ENCODE measurements at regions not wholly inside any gene's neighbourhood (a gene's known extent, or its start where the extent isn't known, plus 50 kb on each side); places are given as distances from the start of the nearest gene placed in this dataset.

DNA sequence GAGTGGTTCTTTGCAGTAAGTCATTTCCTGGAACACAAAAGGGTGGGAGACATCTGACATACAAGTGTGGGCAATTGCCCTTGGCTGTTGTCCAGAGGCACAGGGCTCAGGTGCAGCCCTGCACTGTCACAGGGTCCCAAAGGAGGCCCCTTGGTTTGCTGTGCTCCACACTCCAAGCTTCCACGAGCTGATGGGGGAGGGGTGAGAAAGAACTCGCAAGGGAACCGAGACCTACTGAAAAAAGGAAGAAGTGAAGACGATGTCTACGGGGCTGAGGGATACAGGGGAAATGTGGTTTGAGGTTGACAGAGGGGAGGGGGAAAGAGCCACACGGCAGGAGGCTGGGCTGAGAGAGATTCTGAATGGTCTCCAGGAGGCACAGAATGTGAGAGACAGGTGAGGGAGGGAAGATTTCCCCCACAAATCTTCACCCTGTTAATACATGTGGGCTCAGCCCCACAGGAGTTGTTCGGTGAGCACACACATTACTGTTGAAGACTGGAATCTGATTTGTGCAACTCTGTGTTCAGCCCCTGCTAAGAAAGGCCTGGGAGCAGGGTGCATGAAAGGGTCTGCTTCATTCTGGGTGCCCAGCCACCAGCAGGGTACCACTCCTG, 123.4 kb downstream of the LY86 start:
- Histone ChIP-seq H3K4me3 (ENCODE audit: low read depth, low read length, poor library complexity, severe bottlenecking) (no peak overlapping the region), H3K79me2 (ENCODE audit: insufficient read depth, low read length) (no peaks in the 10 kb centered on the region), H3K27me3 (ENCODE audit: insufficient read depth, low read length) (peaks cover 6% of the 10 kb centered on the region; the same call in 1 of the 2 replicates), H4K20me1 (ENCODE audit: insufficient read depth, low read length) (no peaks in the 10 kb centered on the region), H3K9me3 (ENCODE audit: low read length) (no peaks in the 10 kb centered on the region), H3K4me2 (ENCODE audit: low read length) (no peak overlapping the region), H3F3A (ENCODE audit: insufficient read depth, low read length) (no peaks in the 10 kb centered on the region), H3K27ac (ENCODE audit: low read depth, low read length, poor library complexity, severe bottlenecking) (no peak overlapping the region), H3K36me3 (ENCODE audit: insufficient read depth, low read length) (no peaks in the 10 kb centered on the region), H2AFZ (ENCODE audit: low read length) (no peak overlapping the region), H3K4me1 (ENCODE audit: insufficient read depth, low read length, severe bottlenecking) (peaks cover 21% of the 10 kb centered on the region), H3K9me2 (ENCODE audit: low read depth, low read length) (no peaks in the 10 kb centered on the region), H3K9ac (ENCODE audit: low read length) (no peak overlapping the region)
- no peak for TF ChIP-seq EZH2 (IDR thresholded peaks at IDR 0.05; ENCODE audit: borderline replicate concordance, low read length)
- TF ChIP-seq, protein P1, sequence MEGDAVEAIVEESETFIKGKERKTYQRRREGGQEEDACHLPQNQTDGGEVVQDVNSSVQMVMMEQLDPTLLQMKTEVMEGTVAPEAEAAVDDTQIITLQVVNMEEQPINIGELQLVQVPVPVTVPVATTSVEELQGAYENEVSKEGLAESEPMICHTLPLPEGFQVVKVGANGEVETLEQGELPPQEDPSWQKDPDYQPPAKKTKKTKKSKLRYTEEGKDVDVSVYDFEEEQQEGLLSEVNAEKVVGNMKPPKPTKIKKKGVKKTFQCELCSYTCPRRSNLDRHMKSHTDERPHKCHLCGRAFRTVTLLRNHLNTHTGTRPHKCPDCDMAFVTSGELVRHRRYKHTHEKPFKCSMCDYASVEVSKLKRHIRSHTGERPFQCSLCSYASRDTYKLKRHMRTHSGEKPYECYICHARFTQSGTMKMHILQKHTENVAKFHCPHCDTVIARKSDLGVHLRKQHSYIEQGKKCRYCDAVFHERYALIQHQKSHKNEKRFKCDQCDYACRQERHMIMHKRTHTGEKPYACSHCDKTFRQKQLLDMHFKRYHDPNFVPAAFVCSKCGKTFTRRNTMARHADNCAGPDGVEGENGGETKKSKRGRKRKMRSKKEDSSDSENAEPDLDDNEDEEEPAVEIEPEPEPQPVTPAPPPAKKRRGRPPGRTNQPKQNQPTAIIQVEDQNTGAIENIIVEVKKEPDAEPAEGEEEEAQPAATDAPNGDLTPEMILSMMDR (IDR thresholded peaks at IDR 0.05; ENCODE audit: low read length): no peak

DNA sequence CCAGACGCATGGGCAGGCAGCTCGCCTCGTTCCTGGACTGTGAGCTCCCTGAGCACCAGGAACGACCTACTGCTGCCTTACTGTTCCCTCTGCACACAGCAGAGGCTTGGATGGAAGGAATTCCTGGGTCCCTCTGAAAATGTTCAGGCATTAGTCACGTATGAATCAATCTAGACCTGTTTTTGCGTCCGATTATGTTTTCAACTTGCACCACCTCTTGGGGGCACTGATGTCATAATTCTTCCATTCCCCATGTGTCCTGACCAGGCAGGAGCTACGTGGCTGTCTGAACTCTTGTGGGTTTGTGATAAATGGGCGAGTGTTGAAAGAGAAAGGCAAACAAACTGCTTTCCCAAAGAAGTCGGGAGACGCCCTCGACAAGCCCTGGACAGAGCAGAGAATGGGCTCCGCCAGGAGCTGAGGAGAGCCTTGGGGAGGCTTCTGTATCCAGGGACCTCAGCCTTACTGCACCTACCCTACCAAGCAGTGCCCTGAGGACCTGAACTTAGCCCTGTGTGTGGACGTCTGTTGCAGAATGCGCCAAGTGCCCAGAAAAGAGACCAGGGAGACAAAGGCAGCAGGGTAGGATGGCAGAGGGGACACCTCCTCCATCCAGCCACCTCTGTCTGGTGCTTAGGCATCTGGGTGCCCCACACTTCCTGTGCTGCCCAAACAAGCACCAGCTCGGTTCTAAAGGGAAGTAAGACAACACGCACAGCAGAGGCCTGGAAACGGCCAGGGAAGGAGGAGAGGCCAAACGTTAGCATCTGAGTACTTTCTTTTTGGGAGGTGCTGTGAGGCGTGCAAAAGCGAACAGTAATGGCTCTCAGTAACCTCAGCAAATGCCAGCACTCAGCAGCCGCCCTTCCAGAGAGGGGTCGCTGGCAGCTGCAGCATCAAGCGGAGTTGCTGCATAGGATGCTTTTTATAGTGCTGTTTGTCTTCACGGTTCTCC, 124.2 kb downstream of the LY86 start:
- Histone ChIP-seq H3K36me3 (ENCODE audit: insufficient read depth, low read length) (no peaks in the 10 kb centered on the region), H3K27me3 (ENCODE audit: insufficient read depth, low read length) (peaks cover 6% of the 10 kb centered on the region; the same call in 1 of the 2 replicates), H3K9me3 (ENCODE audit: low read length) (no peaks in the 10 kb centered on the region), H3K4me1 (ENCODE audit: insufficient read depth, low read length, severe bottlenecking) (peaks cover 21% of the 10 kb centered on the region), H3F3A (ENCODE audit: insufficient read depth, low read length) (no peaks in the 10 kb centered on the region), H2AFZ (ENCODE audit: low read length) (no peak overlapping the region), H3K9me2 (ENCODE audit: low read depth, low read length) (no peaks in the 10 kb centered on the region), H4K20me1 (ENCODE audit: insufficient read depth, low read length) (no peaks in the 10 kb centered on the region), H3K4me3 (ENCODE audit: low read depth, low read length, poor library complexity, severe bottlenecking) (no peak overlapping the region), H3K27ac (ENCODE audit: low read depth, low read length, poor library complexity, severe bottlenecking) (no peak overlapping the region), H3K4me2 (ENCODE audit: low read length) (no peak overlapping the region), H3K9ac (ENCODE audit: low read length) (no peak overlapping the region), H3K79me2 (ENCODE audit: insufficient read depth, low read length) (no peaks in the 10 kb centered on the region)
- TF ChIP-seq, protein P1 (IDR thresholded peaks at IDR 0.05; ENCODE audit: low read length): peak; percentile 7; the same call in 1 of the 2 replicates
- no peak for TF ChIP-seq EZH2 (IDR thresholded peaks at IDR 0.05; ENCODE audit: borderline replicate concordance, low read length)

DNA sequence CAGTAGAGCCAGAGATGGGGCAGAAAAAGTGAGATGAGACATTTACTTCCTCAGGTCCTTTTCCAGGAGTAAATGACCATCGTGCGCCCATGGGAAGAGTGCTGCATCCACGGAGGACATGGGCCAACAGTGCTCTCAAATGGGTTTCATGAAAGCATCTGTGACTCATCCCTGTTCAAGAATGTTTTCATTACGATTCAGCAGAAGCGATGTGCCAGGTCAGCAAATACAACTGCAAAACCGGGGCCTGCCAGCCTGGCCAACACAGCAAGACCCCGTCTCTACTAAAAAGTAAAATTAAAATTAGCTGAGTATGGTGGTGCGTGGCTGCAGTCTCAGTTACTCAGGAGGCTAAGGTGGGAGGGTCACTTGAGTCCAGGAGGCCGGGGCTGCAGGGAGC, 125.1 kb downstream of the LY86 start:
- no peak overlapping the region for H3K4me2 ChIP-seq (ENCODE audit: low read length)
- no peaks in the 10 kb centered on the region for H3K9me3 ChIP-seq (ENCODE audit: low read length)
- H3K4me1 ChIP-seq (ENCODE audit: insufficient read depth, low read length, severe bottlenecking): peaks cover 21% of the 10 kb centered on the region
- H3K27ac ChIP-seq (ENCODE audit: low read depth, low read length, poor library complexity, severe bottlenecking): no peak overlapping the region
- peaks cover 6% of the 10 kb centered on the region; the same call in 1 of the 2 replicates for H3K27me3 ChIP-seq (ENCODE audit: insufficient read depth, low read length)
- TF ChIP-seq, protein P1 (IDR thresholded peaks at IDR 0.05; ENCODE audit: low read length): no peak
- TF ChIP-seq EZH2 (IDR thresholded peaks at IDR 0.05; ENCODE audit: borderline replicate concordance, low read length): no peak
- no peak overlapping the region for H2AFZ ChIP-seq (ENCODE audit: low read length)
- H3K36me3 ChIP-seq (ENCODE audit: insufficient read depth, low read length): no peaks in the 10 kb centered on the region
- no peak overlapping the region for H3K9ac ChIP-seq (ENCODE audit: low read length)
- no peaks in the 10 kb centered on the region for H3K9me2 ChIP-seq (ENCODE audit: low read depth, low read length)
- H4K20me1 ChIP-seq (ENCODE audit: insufficient read depth, low read length): no peaks in the 10 kb centered on the region
- H3K79me2 ChIP-seq (ENCODE audit: insufficient read depth, low read length): no peaks in the 10 kb centered on the region
- H3F3A ChIP-seq (ENCODE audit: insufficient read depth, low read length): no peaks in the 10 kb centered on the region
- no peak overlapping the region for H3K4me3 ChIP-seq (ENCODE audit: low read depth, low read length, poor library complexity, severe bottlenecking)
